ENCODE measurements at regions not wholly inside any gene's neighbourhood (a gene's known extent, or its start where the extent isn't known, plus 50 kb on each side); places are given as distances from the start of the nearest gene placed in this dataset.

DNA sequence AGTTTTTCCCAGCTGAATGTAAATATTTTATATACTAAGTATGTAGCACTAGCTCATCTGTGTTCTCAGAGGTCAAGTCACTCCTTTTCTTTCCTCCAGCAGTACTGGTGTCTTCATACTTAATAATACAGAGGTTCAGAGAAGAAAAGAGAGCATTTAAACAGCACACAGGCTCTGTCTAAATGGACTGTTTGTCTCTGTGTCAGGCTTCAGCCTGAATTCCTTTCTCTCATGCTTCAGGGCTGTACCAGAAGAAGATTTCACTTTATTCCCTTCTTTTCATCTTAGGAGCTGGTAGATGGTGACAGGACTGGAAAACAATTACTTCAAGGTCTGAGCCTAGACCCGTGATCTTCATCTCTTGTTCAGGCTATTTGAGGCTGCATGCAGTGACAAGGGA lies 51.4 kb upstream of the LYZL2 start:
- H3K27ac ChIP-seq = no peak overlapping the region
- intact Hi-C loops (cut with DNase I) = loop anchor here in 1 of 10 donors (10.0 kb wide), 1 partner anchor 1186 kb away; no protein-coding TSS in a partner anchor
- TF ChIP-seq, protein P1, sequence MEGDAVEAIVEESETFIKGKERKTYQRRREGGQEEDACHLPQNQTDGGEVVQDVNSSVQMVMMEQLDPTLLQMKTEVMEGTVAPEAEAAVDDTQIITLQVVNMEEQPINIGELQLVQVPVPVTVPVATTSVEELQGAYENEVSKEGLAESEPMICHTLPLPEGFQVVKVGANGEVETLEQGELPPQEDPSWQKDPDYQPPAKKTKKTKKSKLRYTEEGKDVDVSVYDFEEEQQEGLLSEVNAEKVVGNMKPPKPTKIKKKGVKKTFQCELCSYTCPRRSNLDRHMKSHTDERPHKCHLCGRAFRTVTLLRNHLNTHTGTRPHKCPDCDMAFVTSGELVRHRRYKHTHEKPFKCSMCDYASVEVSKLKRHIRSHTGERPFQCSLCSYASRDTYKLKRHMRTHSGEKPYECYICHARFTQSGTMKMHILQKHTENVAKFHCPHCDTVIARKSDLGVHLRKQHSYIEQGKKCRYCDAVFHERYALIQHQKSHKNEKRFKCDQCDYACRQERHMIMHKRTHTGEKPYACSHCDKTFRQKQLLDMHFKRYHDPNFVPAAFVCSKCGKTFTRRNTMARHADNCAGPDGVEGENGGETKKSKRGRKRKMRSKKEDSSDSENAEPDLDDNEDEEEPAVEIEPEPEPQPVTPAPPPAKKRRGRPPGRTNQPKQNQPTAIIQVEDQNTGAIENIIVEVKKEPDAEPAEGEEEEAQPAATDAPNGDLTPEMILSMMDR (IDR thresholded peaks at IDR 0.05) = no peak
- no peaks in the 10 kb centered on the region for H3K36me3 ChIP-seq
- no peaks in the 10 kb centered on the region for H3K4me1 ChIP-seq
- ATAC-seq (no peak), DNase-seq (no peak)
- 66% methylated on average over 1 of the region's 1 CpG for WGBS, 2 donors
- H3K9me3 ChIP-seq = peaks cover 0 to 18% (median 0%) of the 10 kb centered on the region in 11 donors
- no peak overlapping the region for H3K4me3 ChIP-seq
- H3K27me3 ChIP-seq = peaks cover 0 to 11% (median 0%) of the 10 kb centered on the region in 7 donors
